Esophagus squamous epithelium (tissue), 5 donors: ENCODE measurements at regions not wholly inside any gene's neighbourhood (a gene's known extent, or its start where the extent isn't known, plus 50 kb on each side); places are given as distances from the start of the nearest gene placed in this dataset.
"Not testable (repeated sequence)": the region's sequence is repeated elsewhere in the genome, so short reads cannot be mapped to it uniquely, and the experiment has no call there.

Experiments used
- DNase-seq: peaks from one replicate; lab custom pipeline; 2025; lab: John Stamatoyannopoulos, UW
- H3K27ac ChIP-seq, 4 donors: fragments of 200-600 bp; sonication (generic); one replicate each; pipeline ENCODE4 v1.5.1; 2016 to 2019; ENCODE audit warnings: mild to moderate bottlenecking in 1 of 4
- H3K27me3 ChIP-seq, 4 donors: fragments of 200-600 bp; sonication (generic); 1 replicate in 3 of 4; 2 replicates in 1 of 4; pipeline versions ENCODE4 v1.5.1 to v1.6.0; 2017 to 2021; ENCODE audit warnings: antibody characterized with exemption in 1 of 4
- H3K36me3 ChIP-seq, 3 donors: fragments of 200-600 bp; sonication (generic); one replicate each; pipeline ENCODE4 v1.5.1; 2016 to 2019
- H3K4me1 ChIP-seq, 3 donors: fragments of 200-600 bp; sonication (generic); one replicate each; pipeline ENCODE4 v1.5.1; 2017 to 2019
- H3K4me3 ChIP-seq, 4 donors: fragments of 200-600 bp; sonication (generic); 1 replicate in 3 of 4; 2 replicates in 1 of 4; pipeline ENCODE4 v1.5.1; 2016 to 2019; ENCODE audit warnings: mild to moderate bottlenecking in 2 of 4, moderate library complexity in 1 of 4
- H3K9me3 ChIP-seq, 3 donors: fragments of 200-600 bp; sonication (generic); one replicate each; pipeline ENCODE4 v1.5.1; 2016 to 2019
- POLR2A ChIP-seq, 4 donors: fragments of 450-650 bp; IDR thresholded peaks; one replicate each; pipeline ENCODE4 v1.6.1; 2017; ENCODE audit warnings: antibody characterized with exemption in 4 of 4, mild to moderate bottlenecking in 4 of 4, moderate library complexity in 3 of 4
- WGBS, 2 donors: methylation state at CpG; one replicate each; pipeline ENCODE4 v1.1.5; 2018; 5-methylcytosine and 5-hydroxymethylcytosine counted together
- intact Hi-C: fragments of 100-400 bp; cut with DNase I; formaldehyde crosslinking; loops from one replicate; pipeline ENCODE4 v1.15.0; 2022
- TF ChIP-seq, protein P1 (sequence below), 6 experiments: fragments of 450-650 bp in 4 of 6; fragments of 200-600 bp in 2 of 6; sonication (generic) in 2 of 6; IDR thresholded peaks; one replicate each; pipeline ENCODE4 v1.5.1; 2016 to 2019; ENCODE audit warnings: antibody characterized with exemption in 6 of 6, mild to moderate bottlenecking in 4 of 6, moderate library complexity in 4 of 6
- donor health status: DM: yes; HTN: yes; CAD: no.

DNA sequence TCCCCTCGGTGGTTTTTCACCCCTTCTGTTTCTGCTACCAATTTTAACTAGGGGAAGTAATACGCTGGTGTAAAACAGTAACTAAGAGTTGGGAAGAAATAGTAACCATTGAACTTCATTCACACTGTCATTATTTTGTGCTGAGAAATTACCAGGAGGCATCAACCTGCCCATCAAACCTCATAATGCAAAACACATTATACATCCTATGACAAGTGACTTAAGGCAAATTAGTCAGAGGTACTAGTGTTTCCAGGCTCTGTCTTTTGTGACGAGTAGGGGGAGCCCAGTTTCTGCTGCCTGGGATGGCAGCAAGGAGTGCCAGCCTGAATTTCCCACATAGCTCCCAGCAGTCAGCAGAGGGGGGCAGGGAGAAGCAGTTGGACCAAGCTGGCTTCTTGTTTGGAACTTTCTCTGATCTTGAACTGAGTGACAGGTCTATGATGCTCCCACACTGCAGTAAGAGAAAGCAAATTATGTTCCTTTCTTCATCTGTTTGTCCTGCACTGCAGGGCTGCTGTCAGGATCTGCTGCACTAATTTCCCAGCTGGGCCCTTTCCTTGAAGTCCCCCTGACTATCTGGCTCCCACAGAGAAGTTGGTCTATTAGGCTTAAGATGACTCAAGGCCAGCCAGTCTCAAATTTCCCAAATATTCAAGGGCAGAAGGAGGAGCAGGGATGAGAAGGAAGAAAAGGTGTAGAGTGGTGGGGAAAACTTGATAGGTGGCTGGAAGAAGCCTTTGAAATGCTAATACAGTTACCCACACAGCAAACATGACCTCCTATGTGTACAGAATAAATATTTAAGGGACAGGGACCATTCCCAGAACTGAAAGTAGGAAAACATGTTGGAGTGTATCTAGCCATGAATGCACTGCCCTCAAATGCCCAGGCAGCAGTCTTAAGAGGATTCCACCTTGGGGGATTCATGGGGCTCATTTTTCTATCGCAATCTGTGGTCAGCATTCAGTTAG lies 322.8 kb downstream of the SEC16B start:
- intact Hi-C loops = no loop called here
- no peaks in the 10 kb centered on the region for H3K36me3 ChIP-seq
- TF ChIP-seq POLR2A (IDR thresholded peaks at IDR 0.05) = no peak
- TF ChIP-seq, protein P1, sequence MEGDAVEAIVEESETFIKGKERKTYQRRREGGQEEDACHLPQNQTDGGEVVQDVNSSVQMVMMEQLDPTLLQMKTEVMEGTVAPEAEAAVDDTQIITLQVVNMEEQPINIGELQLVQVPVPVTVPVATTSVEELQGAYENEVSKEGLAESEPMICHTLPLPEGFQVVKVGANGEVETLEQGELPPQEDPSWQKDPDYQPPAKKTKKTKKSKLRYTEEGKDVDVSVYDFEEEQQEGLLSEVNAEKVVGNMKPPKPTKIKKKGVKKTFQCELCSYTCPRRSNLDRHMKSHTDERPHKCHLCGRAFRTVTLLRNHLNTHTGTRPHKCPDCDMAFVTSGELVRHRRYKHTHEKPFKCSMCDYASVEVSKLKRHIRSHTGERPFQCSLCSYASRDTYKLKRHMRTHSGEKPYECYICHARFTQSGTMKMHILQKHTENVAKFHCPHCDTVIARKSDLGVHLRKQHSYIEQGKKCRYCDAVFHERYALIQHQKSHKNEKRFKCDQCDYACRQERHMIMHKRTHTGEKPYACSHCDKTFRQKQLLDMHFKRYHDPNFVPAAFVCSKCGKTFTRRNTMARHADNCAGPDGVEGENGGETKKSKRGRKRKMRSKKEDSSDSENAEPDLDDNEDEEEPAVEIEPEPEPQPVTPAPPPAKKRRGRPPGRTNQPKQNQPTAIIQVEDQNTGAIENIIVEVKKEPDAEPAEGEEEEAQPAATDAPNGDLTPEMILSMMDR (IDR thresholded peaks at IDR 0.05) = no peak
- DNase-seq = no peak
- H3K4me3 ChIP-seq = no peak overlapping the region
- H3K27me3 ChIP-seq = no peaks in the 10 kb centered on the region
- no peak overlapping the region for H3K27ac ChIP-seq
- H3K4me1 ChIP-seq = no peaks in the 10 kb centered on the region
- no peaks in the 10 kb centered on the region for H3K9me3 ChIP-seq
- 72 to 73% methylated on average over 4 of the region's 4 CpGs for WGBS, 2 donors

DNA sequence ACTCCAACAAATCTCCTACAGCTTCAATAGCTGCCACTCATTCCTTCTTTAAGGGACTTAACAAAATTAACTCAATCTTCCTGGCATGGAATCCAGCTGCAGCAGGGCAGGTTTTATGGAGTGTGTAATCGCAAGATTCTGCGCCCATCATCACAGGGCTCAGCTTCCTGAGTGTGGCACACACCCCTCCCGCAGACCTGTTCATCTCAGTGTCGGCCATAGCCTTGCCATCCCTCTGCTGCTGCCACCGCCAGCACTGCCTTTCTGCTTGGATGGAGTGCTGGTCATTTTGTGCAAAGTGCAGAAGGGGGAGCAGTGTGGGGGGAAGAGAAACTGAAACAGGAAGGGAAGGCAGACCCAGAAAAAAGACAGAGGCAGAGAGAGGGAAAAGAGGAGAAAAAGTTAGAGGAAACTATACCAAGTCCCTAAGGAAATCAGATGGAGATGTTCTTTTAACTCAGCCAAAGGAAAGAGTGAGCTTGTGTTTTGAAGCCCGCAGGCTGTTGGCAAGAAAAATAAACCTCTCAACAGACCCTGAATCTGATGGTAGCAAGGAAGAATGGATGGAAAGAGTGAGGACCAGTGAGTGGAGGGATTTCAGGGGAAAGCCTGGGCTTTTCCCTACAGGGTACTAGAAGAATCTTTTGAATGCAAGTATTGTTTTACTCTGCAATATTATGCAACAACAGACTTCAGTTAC lies 324.2 kb downstream of the SEC16B start:
- DNase-seq = no peak
- Histone ChIP-seq H3K9me3 (no peaks in the 10 kb centered on the region), H3K27me3 (no peaks in the 10 kb centered on the region), H3K4me1 (no peaks in the 10 kb centered on the region), H3K4me3 (no peak overlapping the region), H3K36me3 (no peaks in the 10 kb centered on the region), H3K27ac (no peak overlapping the region)
- TF ChIP-seq, protein P1 (IDR thresholded peaks at IDR 0.05) = no peak
- no peak for TF ChIP-seq POLR2A (IDR thresholded peaks at IDR 0.05)
- intact Hi-C loops = no loop called here
- 37 to 85% methylated on average over 4 to 5 of the region's 6 CpGs for WGBS, 2 donors

DNA sequence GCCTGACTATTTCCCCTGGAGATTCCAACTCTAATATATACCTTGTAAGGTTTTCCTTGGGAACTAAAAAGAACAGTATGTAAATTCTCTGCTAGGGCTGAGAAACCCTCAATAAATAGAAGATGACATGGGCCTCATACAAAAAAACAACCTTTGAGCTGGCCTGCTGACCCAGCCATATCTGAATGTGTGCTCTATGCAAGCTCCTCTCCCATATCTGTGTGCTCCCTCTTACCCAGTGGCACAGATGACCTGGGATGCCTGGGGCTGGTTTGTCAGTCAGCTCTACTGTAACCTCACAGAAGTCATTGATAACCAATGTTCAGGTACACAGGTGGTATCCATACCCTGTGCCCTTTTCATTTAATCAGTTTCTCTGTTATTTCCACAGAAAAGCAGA lies 329.2 kb downstream of the SEC16B start:
- Histone ChIP-seq H3K9me3 (no peaks in the 10 kb centered on the region), H3K27ac (no peak overlapping the region), H3K4me3 (no peak overlapping the region), H3K36me3 (no peaks in the 10 kb centered on the region), H3K27me3 (no peaks in the 10 kb centered on the region), H3K4me1 (no peaks in the 10 kb centered on the region)
- no peak for DNase-seq
- no peak for TF ChIP-seq POLR2A (IDR thresholded peaks at IDR 0.05)
- TF ChIP-seq, protein P1 (IDR thresholded peaks at IDR 0.05) = no peak
- intact Hi-C loops = no loop called here

DNA sequence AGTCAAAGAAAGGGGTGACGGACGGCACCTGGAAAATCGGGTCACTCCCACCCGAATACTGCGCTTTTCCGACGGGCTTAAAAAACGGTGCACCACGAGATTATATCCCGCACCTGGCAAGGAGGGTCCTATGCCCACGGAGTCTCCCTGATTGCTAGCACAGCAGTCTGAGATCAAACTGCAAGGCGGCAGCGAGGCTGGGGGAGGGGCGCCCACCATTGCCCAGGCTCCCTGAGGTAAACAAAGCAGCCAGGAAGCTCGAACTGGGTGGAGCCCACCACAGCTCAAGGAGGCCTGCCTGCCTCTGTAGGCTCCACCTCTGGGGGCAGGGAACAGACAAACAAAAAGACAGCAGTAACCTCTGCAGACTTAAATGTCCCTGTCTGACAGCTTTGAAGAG lies 335.7 kb downstream of the SEC16B start:
- WGBS, 2 donors = 84% methylated on average over 11 of the region's 15 CpGs; no CpG with 5 or more reads in 1 of the 2 donors
- H3K4me3 ChIP-seq, H3K27ac ChIP-seq, DNase-seq, intact Hi-C loops, H3K9me3 ChIP-seq, H3K27me3 ChIP-seq, H3K4me1 ChIP-seq, H3K36me3 ChIP-seq: not testable (repeated sequence)

DNA sequence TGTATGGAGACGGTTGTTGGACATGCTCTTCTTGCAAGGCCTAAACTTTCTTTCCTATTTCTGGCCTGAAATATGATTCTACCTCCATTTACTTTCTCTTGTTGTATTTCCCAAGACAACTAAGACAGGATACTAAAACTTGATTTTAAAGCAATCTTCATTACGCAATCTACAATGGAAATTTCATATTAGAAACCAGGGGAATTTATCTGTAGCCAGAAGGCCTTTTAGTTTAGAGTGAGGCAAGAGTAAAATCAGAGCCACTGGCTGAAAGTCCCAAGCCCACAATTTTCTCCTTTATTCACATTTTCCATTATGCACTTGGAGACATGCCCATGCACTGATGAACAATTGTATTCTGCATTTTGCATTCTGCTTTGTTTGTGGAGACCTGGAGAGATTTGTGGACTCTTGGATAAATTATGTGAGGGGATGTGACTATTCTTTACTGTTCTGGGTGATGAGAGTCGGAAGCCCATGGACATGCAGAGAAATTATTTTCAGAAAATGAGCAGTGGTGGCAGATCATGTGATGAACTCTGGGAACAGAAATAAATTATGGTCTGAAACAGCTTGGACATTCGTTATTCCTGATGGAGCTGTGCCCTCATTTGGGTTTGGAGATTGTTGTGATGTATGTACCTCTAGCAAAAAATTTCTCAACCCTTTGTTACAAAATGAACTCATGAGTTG lies 336.8 kb downstream of the SEC16B start:
- intact Hi-C loops = no loop called here
- Histone ChIP-seq H3K27me3 (no peaks in the 10 kb centered on the region), H3K9me3 (no peaks in the 10 kb centered on the region), H3K4me1 (no peaks in the 10 kb centered on the region), H3K4me3 (no peak overlapping the region), H3K27ac (no peak overlapping the region), H3K36me3 (no peaks in the 10 kb centered on the region)
- DNase-seq = no peak
- no peak for TF ChIP-seq POLR2A (IDR thresholded peaks at IDR 0.05)
- TF ChIP-seq, protein P1 (IDR thresholded peaks at IDR 0.05) = no peak
- 64 to 71% methylated on average over 4 of the region's 4 CpGs for WGBS, 2 donors
